COLO668 (cell line): ENCODE measurements at regions not wholly inside any gene's neighbourhood (a gene's known extent, or its start where the extent isn't known, plus 50 kb on each side); places are given as distances from the start of the nearest gene placed in this dataset.
"Not testable (repeated sequence)": the region's sequence is repeated elsewhere in the genome, so short reads cannot be mapped to it uniquely, and the experiment has no call there.

ENCODE experiments used
- DNase-seq: peaks from one replicate; lab custom pipeline; 2025; ENCODE audit not compliant: unreplicated experiment; lab: John Stamatoyannopoulos, UW

GRCh38 chr4:97437998-97438705 is 705.1 kb downstream of the STPG2 start:
- DNase-seq, result not testable (repeated sequence)

- DNase-seq, result no peak
Measured at GRCh38 chr4:97453186-97453585, 690.1 kb downstream of the STPG2 start.

GRCh38 chr4:97457253-97457652 is 686.0 kb downstream of the STPG2 start:
- DNase-seq, result no peak

- no peak for DNase-seq
Measured at GRCh38 chr4:97468272-97468671, 675.0 kb downstream of the STPG2 start.

GRCh38 chr4:97475621-97476020 is 667.7 kb downstream of the STPG2 start:
- no peak for DNase-seq

- no peak for DNase-seq
Measured at GRCh38 chr4:97477974-97478373, 665.3 kb downstream of the STPG2 start.

GRCh38 chr4:97479388-97479787 is 663.9 kb downstream of the STPG2 start:
- no peak for DNase-seq

- DNase-seq, result no peak
Measured at GRCh38 chr4:97491856-97492255, 651.4 kb downstream of the STPG2 start.

- no peak for DNase-seq
Measured at GRCh38 chr4:97493815-97494518, 649.3 kb downstream of the STPG2 start.

- no peak for DNase-seq
Measured at GRCh38 chr4:97496298-97496873, 646.9 kb downstream of the STPG2 start.

GRCh38 chr4:97498875-97499274 is 644.4 kb downstream of the STPG2 start:
- DNase-seq, result no peak

GRCh38 chr4:97500423-97500822 is 642.9 kb downstream of the STPG2 start:
- no peak for DNase-seq

GRCh38 chr4:97504713-97505112 is 638.6 kb downstream of the STPG2 start:
- no peak for DNase-seq

GRCh38 chr4:97507587-97508245 is 635.6 kb downstream of the STPG2 start:
- DNase-seq, result no peak
